HepG2 (cell line): ENCODE measurements at regions not wholly inside any gene's neighbourhood (a gene's known extent, or its start where the extent isn't known, plus 50 kb on each side); places are given as distances from the start of the nearest gene placed in this dataset.
A peak's percentile ranks its signal among the peaks of the same experiment; 100 is the strongest.

ENCODE experiments used
- ATAC-seq: fragments of 200-7000 bp; cut with Tn5 transposase; 3 replicates; pipeline ENCODE4 v1.9.1; 2020; ENCODE audit warnings: mild to moderate bottlenecking, moderate library complexity
- BruUV-seq: library from RNA; stranded (reverse); fragments of 400-500 nt; replicated peaks from 2 replicates; lab custom pipeline; 2021; lab: Mats Ljungman, UMichigan
- CTCF ChIA-PET: fragments of 300-600 bp; formaldehyde crosslinking; extraction: SDS; loops from one replicate; lab custom pipeline; 2021; ENCODE audit warnings: low total read pairs, inconsistent platforms, low intra/inter-chr PET ratio; lab: Yijun Ruan, JAX
- POLR2A ChIA-PET: fragments of 350-600 bp; sonication (Branson Sonifier 250); formaldehyde crosslinking; loops from one replicate; lab custom pipeline; 2020; ENCODE audit warnings: antibody characterized with exemption, inconsistent platforms; lab: Yijun Ruan, JAX
- DNase-seq: peaks from one replicate; pipeline ENCODE4 v3.0.0-alpha.2; 2015; ENCODE audit warnings: low spot score
- FAIRE-seq: peaks from 3 replicates; lab custom pipeline; 2011; peaks lifted over from hg19 to GRCh38; lab: Jason Lieb, UNC
- H2AFZ ChIP-seq: one replicate; pipeline ENCODE4 v1.6.1; 2011; ENCODE audit warnings: low read length, inconsistent platforms
- H3K27ac ChIP-seq: fragments of 300-600 bp; 3 replicates; pipeline ENCODE4 v1.8.0; 2011; ENCODE audit warnings: mixed run types, mild to moderate bottlenecking, mixed read lengths, low read length, inconsistent platforms; ENCODE audit not compliant: insufficient read depth; ENCODE audit errors: extremely low read length
- H3K27me3 ChIP-seq, 2 experiments: fragments of 200-600 bp in 1 of 2; 2 replicates in 1 of 2; 3 replicates in 1 of 2; pipeline versions ENCODE4 v1.6.0 to v1.8.0; 2011; ENCODE audit warnings: low read length in 2 of 2, mild to moderate bottlenecking in 2 of 2, moderate library complexity in 2 of 2, inconsistent platforms in 1 of 2; ENCODE audit not compliant: insufficient read depth in 2 of 2, control insufficient read depth in 1 of 2
- H3K36me3 ChIP-seq, 2 experiments: fragments of 200-600 bp in 1 of 2; replicated peaks in 1 of 2; 2 replicates in 1 of 2; 3 replicates in 1 of 2; pipeline versions ENCODE4 v1.5.1 to v1.8.0; 2011; ENCODE audit warnings: low read length in 2 of 2, inconsistent platforms in 1 of 2; ENCODE audit not compliant: insufficient read depth in 2 of 2, control insufficient read depth in 1 of 2
- H3K4me1 ChIP-seq: 2 replicates; pipeline ENCODE4 v1.5.1; 2012; ENCODE audit warnings: low read length, inconsistent platforms; ENCODE audit not compliant: insufficient read depth
- H3K4me2 ChIP-seq: 2 replicates; pipeline ENCODE4 v1.6.0; 2011; ENCODE audit warnings: low read depth, low read length, inconsistent platforms
- H3K4me3 ChIP-seq, 3 experiments: fragments of 200-600 bp in 1 of 3; sonication (generic), shearing (Covaris generic) in 1 of 3; replicated peaks in 1 of 3; 2 replicates each; pipeline ENCODE4 v1.5.1; 2011 to 2016; ENCODE audit warnings: low read length in 3 of 3, inconsistent platforms in 2 of 3, low read depth in 2 of 3, mild to moderate bottlenecking in 2 of 3, control low read depth in 1 of 3, mixed read lengths in 1 of 3; ENCODE audit not compliant: insufficient read depth in 1 of 3
- H3K79me2 ChIP-seq: one replicate; pipeline ENCODE4 v1.6.1; 2011; ENCODE audit warnings: low read length, inconsistent platforms; ENCODE audit not compliant: insufficient read depth
- H3K9ac ChIP-seq: 2 replicates; pipeline ENCODE4 v1.6.0; 2011; ENCODE audit warnings: mild to moderate bottlenecking, low read depth, low read length, inconsistent platforms; ENCODE audit not compliant: insufficient read depth
- H3K9me3 ChIP-seq: 2 replicates; pipeline ENCODE4 v1.5.1; 2012; ENCODE audit warnings: mild to moderate bottlenecking, low read length
- H4K20me1 ChIP-seq: 2 replicates; pipeline ENCODE4 v1.6.0; 2011; ENCODE audit warnings: inconsistent platforms, mild to moderate bottlenecking, low read length, moderate library complexity; ENCODE audit not compliant: insufficient read depth
- BRCA1 ChIP-seq: sonication (generic); formaldehyde crosslinking; IDR thresholded peaks from 2 replicates; pipeline ENCODE4 v1.4.0; 2020; ENCODE audit warnings: missing genetic modification reagents
- CREB1 ChIP-seq, 2 experiments: fragments of 450-650 bp in 1 of 2; IDR thresholded peaks; 2 replicates each; pipeline ENCODE4 v1.6.1; 2016 to 2017; ENCODE audit warnings: control low read depth in 1 of 2, mild to moderate bottlenecking in 1 of 2, missing compliant biosample characterization in 1 of 2, missing genetic modification characterization in 1 of 2
- KDM1A ChIP-seq: IDR thresholded peaks from 2 replicates; pipeline ENCODE4 v1.6.1; 2016; ENCODE audit warnings: missing compliant biosample characterization
- NPAS2 ChIP-seq: sonication (generic); formaldehyde crosslinking; IDR thresholded peaks from 2 replicates; pipeline ENCODE4 v1.8.0; 2022; ENCODE audit warnings: mild to moderate bottlenecking, missing genetic modification reagents, borderline replicate concordance
- RFX3 ChIP-seq: IDR thresholded peaks from 2 replicates; pipeline ENCODE4 v1.6.1; 2016; ENCODE audit warnings: missing biosample characterization, missing genetic modification reagents
- SMARCC2 ChIP-seq: fragments of 450-650 bp; IDR thresholded peaks from 2 replicates; pipeline ENCODE4 v1.6.1; 2017; ENCODE audit warnings: antibody characterized with exemption, mild to moderate bottlenecking
- SP4 ChIP-seq: sonication (generic); formaldehyde crosslinking; IDR thresholded peaks from 2 replicates; pipeline ENCODE4 v1.8.1; 2023; ENCODE audit warnings: mild to moderate bottlenecking, missing genetic modification reagents
- TEAD3 ChIP-seq: optimal IDR thresholded peaks from 2 replicates; pipeline ENCODE3; 2016; ENCODE audit warnings: borderline replicate concordance
- ZMYM4 ChIP-seq: sonication (generic); formaldehyde crosslinking; IDR thresholded peaks from 2 replicates; pipeline ENCODE4 v1.8.1; 2023; ENCODE audit warnings: mild to moderate bottlenecking, missing genetic modification reagents
- ZNF619 ChIP-seq: sonication (generic); formaldehyde crosslinking; IDR thresholded peaks from 2 replicates; pipeline ENCODE4 v1.4.0; 2020; ENCODE audit warnings: mild to moderate bottlenecking, missing genetic modification reagents
- ZNF652 ChIP-seq: IDR thresholded peaks from 2 replicates; pipeline ENCODE4 v1.6.1; 2016; ENCODE audit warnings: low read depth, borderline replicate concordance
- WGBS: methylation state at CpG from one replicate; pipeline ENCODE4 v1.1.6; 2017; ENCODE audit warnings: low lambda C conversion rate; 5-methylcytosine and 5-hydroxymethylcytosine counted together
- in situ Hi-C: cut with HindIII; loops from 2 replicates; pipeline ENCODE4 v1.10.0; 2017; ENCODE audit warnings: low pct_unique_long_range_greater_than_20kb; ENCODE audit not compliant: extremely low pct_ligation_motif_present
- intact Hi-C: fragments of 100-400 bp; cut with micrococcal nuclease; formaldehyde crosslinking; loops from one replicate; pipeline ENCODE4 v1.10.0; 2022; ENCODE audit not compliant: unreplicated experiment

DNA sequence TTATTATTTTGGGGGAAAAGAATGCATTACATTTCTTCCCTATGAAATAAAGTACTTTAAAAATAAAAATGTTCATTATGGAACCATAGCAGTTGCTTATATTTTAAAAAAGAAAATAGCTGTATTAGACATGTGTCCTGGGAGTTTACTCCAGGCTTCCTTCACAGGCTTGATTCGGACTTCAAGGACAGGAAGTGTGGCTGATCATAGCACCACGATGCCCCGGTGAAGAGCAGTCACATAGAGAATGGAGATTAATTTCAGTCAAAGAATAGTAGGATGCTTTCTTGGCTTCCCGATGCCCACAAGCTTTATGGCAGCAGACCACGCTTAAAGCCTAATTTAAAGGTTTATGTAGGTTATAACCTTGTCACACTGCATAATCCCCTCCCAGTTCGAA, 125.1 kb downstream of the NPIPB5 start:
- TF ChIP-seq SMARCC2, result no peak
- no peak for TF ChIP-seq SP4 (CRISPR knock-in tag)
- no peak for TF ChIP-seq TEAD3 (CRISPR knock-in tag)
- TF ChIP-seq ZNF619 (CRISPR knock-in tag), result no peak
- no peak for TF ChIP-seq KDM1A (CRISPR knock-in tag)
- no peak for TF ChIP-seq BRCA1 (CRISPR knock-in tag)
- no peak for TF ChIP-seq RFX3
- no peak for TF ChIP-seq NPAS2 (CRISPR knock-in tag)
- no peaks in the 10 kb centered on the region for H3K36me3 ChIP-seq
- BruUV-seq, result no TSS peak
- no peak overlapping the region for H3K4me2 ChIP-seq
- H3K9ac ChIP-seq, result no peak overlapping the region
- ChIA-PET CTCF (no interaction called here), POLR2A (no interaction called here)
- WGBS, result 2% methylated on average over 6 of the region's 6 CpGs
- in situ Hi-C loops, result no loop called here
- no peaks in the 10 kb centered on the region for H4K20me1 ChIP-seq
- H3K4me3 ChIP-seq, result no peak overlapping the region
- H2AFZ ChIP-seq, result no peak overlapping the region
- H3K27ac ChIP-seq, result no peak overlapping the region
- ATAC-seq (no peak), FAIRE-seq (no peak), DNase-seq (no peak)
- H3K4me1 ChIP-seq, result no peaks in the 10 kb centered on the region
- H3K27me3 ChIP-seq, result peaks cover 0 to 10% of the 10 kb centered on the region in 2 experiments; a peak in 2 of 5 replicates
- no peaks in the 10 kb centered on the region for H3K9me3 ChIP-seq
- intact Hi-C loops, result loop anchor here (10.0 kb wide), 1 partner anchor 1061 kb away; no protein-coding TSS in a partner anchor
- no peaks in the 10 kb centered on the region for H3K79me2 ChIP-seq

DNA sequence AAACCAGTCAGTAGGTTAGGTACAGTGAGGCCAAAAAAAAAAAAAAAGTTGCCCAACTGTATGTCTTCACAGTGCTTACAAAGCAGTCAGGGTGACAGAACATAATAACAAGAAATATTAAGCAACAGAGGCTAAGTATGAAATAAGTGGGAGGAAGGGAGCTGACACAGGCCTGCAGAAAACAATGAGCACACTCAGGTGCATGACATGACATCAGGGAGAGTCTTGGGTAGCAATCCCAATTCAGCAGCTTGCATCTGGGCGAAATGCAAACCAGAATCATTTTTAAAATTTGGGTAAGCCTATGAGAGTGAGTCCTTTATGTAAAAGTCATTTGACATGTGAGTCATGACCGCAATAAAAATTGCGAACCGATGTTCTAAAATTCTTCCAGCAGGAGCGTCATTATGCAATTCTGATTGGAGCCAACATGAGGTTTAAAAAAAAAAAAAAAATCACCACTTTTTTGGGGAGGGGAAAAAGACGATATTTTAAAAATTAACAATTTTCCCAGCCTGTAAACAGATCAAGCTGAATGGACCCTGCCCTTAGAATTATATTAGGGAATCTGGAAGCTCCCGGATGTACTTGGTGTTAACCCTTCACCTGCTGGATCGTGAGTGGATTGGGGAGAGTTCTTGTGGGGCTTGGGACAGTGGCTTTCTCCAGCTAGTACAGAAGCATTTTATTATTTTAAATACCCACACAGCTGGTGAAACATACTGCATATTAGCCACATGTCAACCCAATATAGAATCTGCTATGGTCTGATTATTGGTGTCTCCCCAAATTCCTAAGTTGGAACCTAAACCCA, 127.9 kb downstream of the NPIPB5 start:
- Histone ChIP-seq H3K4me3 (no peak overlapping the region), H2AFZ (no peak overlapping the region), H3K27ac (no peak overlapping the region), H3K4me1 (no peaks in the 10 kb centered on the region), H3K9ac (no peak overlapping the region), H4K20me1 (no peaks in the 10 kb centered on the region), H3K9me3 (no peaks in the 10 kb centered on the region), H3K4me2 (no peak overlapping the region), H3K36me3 (no peaks in the 10 kb centered on the region), H3K79me2 (no peaks in the 10 kb centered on the region), H3K27me3 (peaks cover 0 to 14% of the 10 kb centered on the region in 2 experiments; a peak in 2 of 5 replicates)
- BruUV-seq, result no TSS peak
- intact Hi-C loops, result loop anchor here (10.0 kb wide), 1 partner anchor 1064 kb away; no protein-coding TSS in a partner anchor
- DNase-seq (no peak), FAIRE-seq (no peak), ATAC-seq (no peak)
- CTCF ChIA-PET, result no interaction called here
- 20% methylated on average over 8 of the region's 8 CpGs for WGBS
- in situ Hi-C loops, result no loop called here
- POLR2A ChIA-PET, result no interaction called here
- TF ChIP-seq ZMYM4 (CRISPR knock-in tag), result no peak
- peak; percentile 44 for TF ChIP-seq CREB1 (IDR thresholded peaks at IDR 0.05)
- TF ChIP-seq CREB1 (CRISPR knock-in tag; IDR thresholded peaks at IDR 0.05), result no peak
- TF ChIP-seq ZNF652, result peak; percentile 86
